Transverse colon (tissue), 3 donors: ENCODE measurements at regions not wholly inside any gene's neighbourhood (a gene's known extent, or its start where the extent isn't known, plus 50 kb on each side); places are given as distances from the start of the nearest gene placed in this dataset.

Experiments used
- EP300 ChIP-seq: sonication (generic); formaldehyde crosslinking; IDR thresholded peaks from one replicate; pipeline ENCODE4 v1.6.1; 2017; ENCODE audit warnings: antibody characterized with exemption, low read depth
- POLR2A ChIP-seq: fragments of 450-650 bp; IDR thresholded peaks from one replicate; pipeline ENCODE4 v1.6.1; 2016; ENCODE audit warnings: antibody characterized with exemption, mild to moderate bottlenecking, moderate library complexity
- TF ChIP-seq, protein P1 (sequence below), 5 experiments: fragments of 200-600 bp in 3 of 5; fragments of 450-650 bp in 2 of 5; sonication (generic) in 3 of 5; IDR thresholded peaks; 1 replicate in 2 of 5; 2 replicates in 3 of 5; pipeline ENCODE4 v1.5.1; 2016 to 2017; ENCODE audit warnings: antibody characterized with exemption in 5 of 5, inconsistent platforms in 3 of 5, mild to moderate bottlenecking in 2 of 5, moderate library complexity in 1 of 5

- TF ChIP-seq, protein P1, sequence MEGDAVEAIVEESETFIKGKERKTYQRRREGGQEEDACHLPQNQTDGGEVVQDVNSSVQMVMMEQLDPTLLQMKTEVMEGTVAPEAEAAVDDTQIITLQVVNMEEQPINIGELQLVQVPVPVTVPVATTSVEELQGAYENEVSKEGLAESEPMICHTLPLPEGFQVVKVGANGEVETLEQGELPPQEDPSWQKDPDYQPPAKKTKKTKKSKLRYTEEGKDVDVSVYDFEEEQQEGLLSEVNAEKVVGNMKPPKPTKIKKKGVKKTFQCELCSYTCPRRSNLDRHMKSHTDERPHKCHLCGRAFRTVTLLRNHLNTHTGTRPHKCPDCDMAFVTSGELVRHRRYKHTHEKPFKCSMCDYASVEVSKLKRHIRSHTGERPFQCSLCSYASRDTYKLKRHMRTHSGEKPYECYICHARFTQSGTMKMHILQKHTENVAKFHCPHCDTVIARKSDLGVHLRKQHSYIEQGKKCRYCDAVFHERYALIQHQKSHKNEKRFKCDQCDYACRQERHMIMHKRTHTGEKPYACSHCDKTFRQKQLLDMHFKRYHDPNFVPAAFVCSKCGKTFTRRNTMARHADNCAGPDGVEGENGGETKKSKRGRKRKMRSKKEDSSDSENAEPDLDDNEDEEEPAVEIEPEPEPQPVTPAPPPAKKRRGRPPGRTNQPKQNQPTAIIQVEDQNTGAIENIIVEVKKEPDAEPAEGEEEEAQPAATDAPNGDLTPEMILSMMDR (IDR thresholded peaks at IDR 0.05) = no peak
- no peak for TF ChIP-seq POLR2A
- TF ChIP-seq EP300 = no peak
Observed at GRCh38 chrX:66751136-66751782, 112.4 kb upstream of the EDA2R start.
